ENCODE measurements at regions not wholly inside any gene's neighbourhood (a gene's known extent, or its start where the extent isn't known, plus 50 kb on each side); places are given as distances from the start of the nearest gene placed in this dataset.

DNA sequence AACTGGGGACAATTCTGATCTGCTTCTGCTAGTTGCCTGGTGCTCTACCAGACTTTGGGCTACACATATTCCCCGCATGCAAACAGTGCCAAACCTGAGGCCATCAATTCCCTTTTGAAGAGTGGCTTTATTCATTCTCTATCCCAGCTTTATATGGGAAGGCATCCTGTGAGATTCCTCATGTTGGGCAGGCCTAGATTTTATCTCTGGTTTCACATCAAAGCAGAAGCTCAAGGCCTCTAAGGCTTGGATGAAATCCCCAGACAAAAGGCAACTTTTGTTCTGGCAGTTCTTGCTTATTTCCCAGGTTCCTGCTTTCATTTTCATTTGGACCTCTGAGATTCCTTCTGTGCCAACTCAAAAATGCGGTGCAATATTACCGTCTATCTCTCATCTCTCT is 648.8 kb downstream of the QKI start:
- no peak for TF ChIP-seq POLR2A (IDR thresholded peaks at IDR 0.05)
- TF ChIP-seq, protein P1, sequence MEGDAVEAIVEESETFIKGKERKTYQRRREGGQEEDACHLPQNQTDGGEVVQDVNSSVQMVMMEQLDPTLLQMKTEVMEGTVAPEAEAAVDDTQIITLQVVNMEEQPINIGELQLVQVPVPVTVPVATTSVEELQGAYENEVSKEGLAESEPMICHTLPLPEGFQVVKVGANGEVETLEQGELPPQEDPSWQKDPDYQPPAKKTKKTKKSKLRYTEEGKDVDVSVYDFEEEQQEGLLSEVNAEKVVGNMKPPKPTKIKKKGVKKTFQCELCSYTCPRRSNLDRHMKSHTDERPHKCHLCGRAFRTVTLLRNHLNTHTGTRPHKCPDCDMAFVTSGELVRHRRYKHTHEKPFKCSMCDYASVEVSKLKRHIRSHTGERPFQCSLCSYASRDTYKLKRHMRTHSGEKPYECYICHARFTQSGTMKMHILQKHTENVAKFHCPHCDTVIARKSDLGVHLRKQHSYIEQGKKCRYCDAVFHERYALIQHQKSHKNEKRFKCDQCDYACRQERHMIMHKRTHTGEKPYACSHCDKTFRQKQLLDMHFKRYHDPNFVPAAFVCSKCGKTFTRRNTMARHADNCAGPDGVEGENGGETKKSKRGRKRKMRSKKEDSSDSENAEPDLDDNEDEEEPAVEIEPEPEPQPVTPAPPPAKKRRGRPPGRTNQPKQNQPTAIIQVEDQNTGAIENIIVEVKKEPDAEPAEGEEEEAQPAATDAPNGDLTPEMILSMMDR (IDR thresholded peaks at IDR 0.05), result no peak
